ENCODE measurements at regions not wholly inside any gene's neighbourhood (a gene's known extent, or its start where the extent isn't known, plus 50 kb on each side); places are given as distances from the start of the nearest gene placed in this dataset.
A peak's percentile ranks its signal among the peaks of the same experiment; 100 is the strongest.

GRCh38 chr6:139533171-139533570 lies 158.7 kb upstream of the CITED2 start:
- Histone ChIP-seq H2AFZ (ENCODE audit: low read depth, low read length) (no peak overlapping the region), H3K27me3 (ENCODE audit: insufficient read depth, low read length) (no peaks in the 10 kb centered on the region), H3K27ac (ENCODE audit: low read depth, low read length) (no peak overlapping the region), H3K4me1 (ENCODE audit: insufficient read depth, low read length) (peaks cover 21% of the 10 kb centered on the region), H3K9ac (ENCODE audit: low read length) (no peak overlapping the region), H3K79me2 (ENCODE audit: insufficient read depth, low read length) (no peaks in the 10 kb centered on the region), H3K4me3 (ENCODE audit: insufficient read depth, low read depth, low read length) (no peak overlapping the region), H4K20me1 (ENCODE audit: insufficient read depth, low read length) (no peaks in the 10 kb centered on the region), H3K4me2 (ENCODE audit: low read length) (peak overlapping the region; percentile 40), H3K36me3 (ENCODE audit: insufficient read depth, low read length) (no peaks in the 10 kb centered on the region), H3K9me3 (ENCODE audit: insufficient read depth, low read depth, low read length) (no peaks in the 10 kb centered on the region)
- FAIRE-seq (no peak), DNase-seq (ENCODE audit: low read depth) (no peak)
- no peak overlapping the region for H3K4me3 Mint-ChIP-seq (ENCODE audit: unreplicated experiment)
- H3K27me3 Mint-ChIP-seq (ENCODE audit: low read depth, unreplicated experiment) = no peaks in the 10 kb centered on the region
- no peaks in the 10 kb centered on the region for H3K36me3 Mint-ChIP-seq (ENCODE audit: low read depth, unreplicated experiment)
- H3K4me1 Mint-ChIP-seq (ENCODE audit: low read depth, unreplicated experiment) = peaks cover 24% of the 10 kb centered on the region
- H3K9me3 Mint-ChIP-seq (ENCODE audit: unreplicated experiment) = no peaks in the 10 kb centered on the region
- H3K27ac Mint-ChIP-seq (ENCODE audit: unreplicated experiment) = peak overlapping the region; percentile 64
- TF ChIP-seq EZH2 (IDR thresholded peaks at IDR 0.05; ENCODE audit: insufficient read depth, low read length) = no peak
- TF ChIP-seq CTCF (IDR thresholded peaks at IDR 0.05; ENCODE audit: insufficient read depth, low read depth, low read length) = no peak

- peak overlapping the region; percentile 18 for H3K4me2 ChIP-seq (ENCODE audit: low read length)
- no peaks in the 10 kb centered on the region for H3K36me3 Mint-ChIP-seq (ENCODE audit: low read depth, unreplicated experiment)
- H3K36me3 ChIP-seq (ENCODE audit: insufficient read depth, low read length) = no peaks in the 10 kb centered on the region
- peak overlapping the region; percentile 9 for H3K9ac ChIP-seq (ENCODE audit: low read length)
- FAIRE-seq (no peak), DNase-seq (ENCODE audit: low read depth) (peak; percentile 42)
- H3K4me3 ChIP-seq (ENCODE audit: insufficient read depth, low read depth, low read length) = no peak overlapping the region
- H3K4me1 Mint-ChIP-seq (ENCODE audit: low read depth, unreplicated experiment) = peaks cover 24% of the 10 kb centered on the region
- H2AFZ ChIP-seq (ENCODE audit: low read depth, low read length) = peak overlapping the region; percentile 53
- peak overlapping the region; percentile 64 for H3K27ac Mint-ChIP-seq (ENCODE audit: unreplicated experiment)
- TF ChIP-seq EZH2 (IDR thresholded peaks at IDR 0.05; ENCODE audit: insufficient read depth, low read length) = no peak
- no peak for TF ChIP-seq CTCF (IDR thresholded peaks at IDR 0.05; ENCODE audit: insufficient read depth, low read depth, low read length)
- H3K79me2 ChIP-seq (ENCODE audit: insufficient read depth, low read length) = no peaks in the 10 kb centered on the region
- peaks cover 2% of the 10 kb centered on the region for H3K9me3 Mint-ChIP-seq (ENCODE audit: unreplicated experiment)
- H3K4me3 Mint-ChIP-seq (ENCODE audit: unreplicated experiment) = no peak overlapping the region
- H3K9me3 ChIP-seq (ENCODE audit: insufficient read depth, low read depth, low read length) = no peaks in the 10 kb centered on the region
- H3K4me1 ChIP-seq (ENCODE audit: insufficient read depth, low read length) = peaks cover 21% of the 10 kb centered on the region
- H3K27ac ChIP-seq (ENCODE audit: low read depth, low read length) = no peak overlapping the region
- no peaks in the 10 kb centered on the region for H4K20me1 ChIP-seq (ENCODE audit: insufficient read depth, low read length)
- no peaks in the 10 kb centered on the region for H3K27me3 ChIP-seq (ENCODE audit: insufficient read depth, low read length)
- H3K27me3 Mint-ChIP-seq (ENCODE audit: low read depth, unreplicated experiment) = no peaks in the 10 kb centered on the region
These were observed 157.0 kb upstream of the CITED2 start for GRCh38 chr6:139531148-139532115.

GRCh38 chr6:139530561-139530960 lies 156.1 kb upstream of the CITED2 start:
- peaks cover 24% of the 10 kb centered on the region for H3K4me1 Mint-ChIP-seq (ENCODE audit: low read depth, unreplicated experiment)
- no peaks in the 10 kb centered on the region for H4K20me1 ChIP-seq (ENCODE audit: insufficient read depth, low read length)
- H2AFZ ChIP-seq (ENCODE audit: low read depth, low read length) = no peak overlapping the region
- H3K9me3 ChIP-seq (ENCODE audit: insufficient read depth, low read depth, low read length) = no peaks in the 10 kb centered on the region
- H3K27me3 ChIP-seq (ENCODE audit: insufficient read depth, low read length) = no peaks in the 10 kb centered on the region
- H3K36me3 Mint-ChIP-seq (ENCODE audit: low read depth, unreplicated experiment) = no peaks in the 10 kb centered on the region
- H3K9ac ChIP-seq (ENCODE audit: low read length) = no peak overlapping the region
- H3K27ac ChIP-seq (ENCODE audit: low read depth, low read length) = no peak overlapping the region
- peaks cover 2% of the 10 kb centered on the region for H3K9me3 Mint-ChIP-seq (ENCODE audit: unreplicated experiment)
- H3K27ac Mint-ChIP-seq (ENCODE audit: unreplicated experiment) = no peak overlapping the region
- peaks cover 21% of the 10 kb centered on the region for H3K4me1 ChIP-seq (ENCODE audit: insufficient read depth, low read length)
- H3K27me3 Mint-ChIP-seq (ENCODE audit: low read depth, unreplicated experiment) = no peaks in the 10 kb centered on the region
- FAIRE-seq = no peak
- H3K4me2 ChIP-seq (ENCODE audit: low read length) = peak overlapping the region; percentile 18
- TF ChIP-seq CTCF (IDR thresholded peaks at IDR 0.05; ENCODE audit: insufficient read depth, low read depth, low read length) (no peak), EZH2 (IDR thresholded peaks at IDR 0.05; ENCODE audit: insufficient read depth, low read length) (no peak)
- H3K4me3 ChIP-seq (ENCODE audit: insufficient read depth, low read depth, low read length) = no peak overlapping the region
- no peak overlapping the region for H3K4me3 Mint-ChIP-seq (ENCODE audit: unreplicated experiment)
- no peak for DNase-seq (ENCODE audit: low read depth)
- no peaks in the 10 kb centered on the region for H3K36me3 ChIP-seq (ENCODE audit: insufficient read depth, low read length)
- no peaks in the 10 kb centered on the region for H3K79me2 ChIP-seq (ENCODE audit: insufficient read depth, low read length)
